GM18870 (cell line): ENCODE measurements at regions not wholly inside any gene's neighbourhood (a gene's known extent, or its start where the extent isn't known, plus 50 kb on each side); places are given as distances from the start of the nearest gene placed in this dataset.
"Not testable (repeated sequence)": the region's sequence is repeated elsewhere in the genome, so short reads cannot be mapped to it uniquely, and the experiment has no call there.

ENCODE experiments used
- ATAC-seq: cut with Tn5 transposase; IDR thresholded peaks from one replicate; pipeline ENCODE4 v1.9.1; 2021; ENCODE audit warnings: moderate library complexity; ENCODE audit not compliant: unreplicated experiment

DNA sequence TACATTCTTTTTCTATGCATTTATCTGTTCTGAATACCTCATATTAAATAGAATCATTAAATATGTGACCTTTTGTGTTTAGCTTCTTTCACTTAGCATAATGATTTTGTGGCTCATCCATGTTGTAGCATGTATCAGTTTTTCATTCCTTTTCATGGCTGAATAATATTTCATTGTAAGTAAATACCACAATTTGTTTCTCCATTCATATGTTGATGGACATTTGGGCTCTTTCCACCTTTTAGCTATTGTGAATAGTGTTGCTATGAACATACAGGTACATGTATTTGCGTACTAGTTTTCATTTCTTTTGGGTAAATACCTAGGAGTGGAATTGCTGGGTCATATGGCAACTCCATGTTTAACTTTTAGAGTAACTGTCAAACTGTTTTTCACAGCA lies 85.1 kb downstream of the GNL3L start:
- ATAC-seq, result no peak

DNA sequence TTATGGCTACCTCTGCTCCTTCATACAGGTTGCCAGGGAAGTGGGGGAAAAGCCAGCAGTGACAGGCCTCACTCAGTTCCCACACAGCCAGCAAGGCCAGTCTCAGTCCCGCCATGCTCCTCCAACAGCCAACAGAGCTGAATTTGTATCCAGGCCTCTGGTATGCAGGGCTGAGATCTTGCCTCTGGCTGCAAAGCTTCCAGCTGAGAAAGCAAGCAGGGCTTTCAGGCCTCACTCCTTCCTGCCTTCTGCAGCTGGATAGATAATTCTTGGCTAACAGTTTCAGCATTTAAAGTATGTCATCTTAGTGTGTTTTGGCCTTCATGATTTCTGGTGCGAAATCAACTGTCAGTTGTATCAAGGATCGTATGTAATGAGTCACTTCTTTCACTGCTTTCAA lies 103.6 kb downstream of the GNL3L start:
- no peak for ATAC-seq

DNA sequence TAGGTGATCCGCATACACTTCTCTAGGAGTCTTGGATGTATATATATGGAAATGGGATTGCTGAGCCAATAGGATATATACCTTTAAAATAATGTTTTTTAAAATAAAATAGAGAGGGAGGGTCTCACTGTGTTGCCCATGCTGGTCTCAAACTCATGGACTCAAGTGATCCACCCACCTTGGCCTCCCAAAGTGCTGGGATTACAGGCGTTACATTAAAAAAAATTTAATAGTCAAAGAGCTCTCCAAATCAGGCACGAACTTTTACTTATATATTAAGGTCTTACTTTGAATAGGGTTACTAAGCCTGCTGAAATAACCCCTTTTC lies 109.0 kb downstream of the GNL3L start:
- no peak for ATAC-seq

GRCh38 chrX:54639346-54640102 lies 109.5 kb downstream of the GNL3L start:
- ATAC-seq, result peak; percentile 92

GRCh38 chrX:54640103-54640690 lies 110.2 kb downstream of the GNL3L start:
- no peak for ATAC-seq

GRCh38 chrX:54640736-54641135 lies 110.7 kb downstream of the GNL3L start:
- ATAC-seq, result no peak

DNA sequence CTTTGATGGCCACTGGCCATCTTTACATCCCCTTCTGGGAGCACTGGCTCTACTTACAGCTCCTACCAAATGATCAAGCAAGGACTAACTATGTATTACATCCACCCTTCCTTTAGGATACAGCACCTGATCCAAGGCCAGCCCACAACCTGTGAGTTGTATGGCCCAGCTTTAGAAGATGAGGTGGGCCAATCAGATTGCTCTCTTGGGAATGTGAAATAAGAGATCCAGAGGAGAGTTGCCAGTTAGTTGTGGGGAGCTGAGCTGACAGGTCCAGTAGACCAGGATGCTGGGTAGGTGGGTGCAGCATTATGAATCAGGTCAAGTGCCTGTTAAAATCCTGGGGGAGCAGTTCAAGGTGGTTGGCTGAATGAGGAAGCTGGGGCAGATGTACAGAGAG lies 111.5 kb downstream of the GNL3L start:
- no peak for ATAC-seq

DNA sequence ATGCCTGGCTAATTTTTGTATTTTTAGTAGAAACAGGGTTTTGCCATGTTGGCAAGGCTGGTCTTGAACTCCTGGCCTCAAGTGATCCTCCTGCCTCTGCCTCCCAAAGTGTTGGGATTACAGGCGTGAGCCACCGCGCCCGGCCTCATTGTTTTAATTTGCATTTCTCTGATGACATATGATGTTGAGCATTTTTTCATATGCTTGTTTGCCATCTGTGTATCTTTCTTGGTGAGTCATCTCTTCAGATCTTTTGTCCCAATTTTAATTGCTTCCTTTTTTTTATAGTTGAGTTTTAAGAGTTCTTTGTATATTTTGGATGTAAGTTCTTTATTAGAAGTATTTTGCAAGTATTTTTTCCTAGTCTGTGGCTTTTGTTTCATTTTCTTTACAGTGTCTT lies 117.6 kb downstream of the GNL3L start:
- ATAC-seq, result not testable (repeated sequence)

DNA sequence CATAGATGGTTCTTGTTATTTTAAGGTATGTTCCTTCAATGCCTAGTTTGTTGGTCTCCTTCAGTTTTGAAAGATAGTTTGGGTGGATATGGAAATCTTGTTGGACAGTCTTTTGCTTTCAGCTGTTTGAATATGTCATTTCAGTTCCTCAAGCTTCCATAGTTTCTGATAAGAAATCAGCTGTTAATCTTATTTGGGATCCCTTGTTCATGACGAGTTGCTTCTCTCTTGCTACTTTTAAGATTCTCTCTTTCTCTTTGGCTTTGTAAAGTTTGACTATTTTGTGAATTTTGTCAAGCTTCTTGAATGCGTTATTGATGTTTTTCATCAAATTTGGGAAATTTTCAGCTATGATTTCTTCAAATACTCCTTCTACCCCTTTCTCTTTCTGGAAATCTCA lies 129.5 kb downstream of the GNL3L start:
- no peak for ATAC-seq

GRCh38 chrX:54675762-54676161 lies 122.3 kb downstream of the ITIH6 start:
- ATAC-seq, result no peak

DNA sequence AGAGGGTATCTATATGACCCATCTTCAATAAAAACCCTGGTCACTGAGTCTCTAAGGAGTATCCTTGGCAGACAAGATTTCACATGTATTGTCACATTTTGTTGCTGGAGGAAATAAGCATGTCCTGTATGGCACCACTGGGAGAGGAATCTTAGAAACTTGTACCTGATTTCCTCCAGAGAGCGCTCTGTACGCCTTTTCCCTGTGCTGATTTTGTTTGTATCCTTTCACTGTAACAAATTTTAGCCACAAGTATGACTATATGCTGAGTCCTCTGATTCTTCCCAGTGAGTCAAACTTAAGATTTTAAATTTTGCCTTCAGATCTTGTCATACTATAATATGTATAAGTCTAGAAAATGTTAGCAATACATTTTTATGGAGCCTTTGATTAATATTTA lies 102.8 kb downstream of the ITIH6 start:
- no peak for ATAC-seq

- peak; percentile 96 for ATAC-seq
Observed at GRCh38 chrX:54695816-54696487, 102.1 kb downstream of the ITIH6 start.
